ENCODE measurements at regions not wholly inside any gene's neighbourhood (a gene's known extent, or its start where the extent isn't known, plus 50 kb on each side); places are given as distances from the start of the nearest gene placed in this dataset.
"Not testable (repeated sequence)": the region's sequence is repeated elsewhere in the genome, so short reads cannot be mapped to it uniquely, and the experiment has no call there.

- no peaks in the 10 kb centered on the region for H3K36me3 ChIP-seq (ENCODE audit: insufficient read depth, low read length)
- Mint-ChIP-seq H3K36me3 (ENCODE audit: low read depth) (no peaks in the 10 kb centered on the region), H3K4me1 (ENCODE audit: low read depth) (peaks cover 4% of the 10 kb centered on the region), H3K4me3 (no peak overlapping the region), H3K27ac (no peak overlapping the region), H3K27me3 (no peaks in the 10 kb centered on the region), H3K9me3 (no peaks in the 10 kb centered on the region)
- no peaks in the 10 kb centered on the region for H3K4me1 ChIP-seq (ENCODE audit: insufficient read depth, low read length)
- ATAC-seq (ENCODE audit: poor library complexity), result no peak
- H3K9me3 ChIP-seq (ENCODE audit: control insufficient read depth in 1 of 2, insufficient read depth in 1 of 2, low read length in 2 of 2), result no peaks in the 10 kb centered on the region
- H3K4me3 ChIP-seq (ENCODE audit: low read length), result no peak overlapping the region
- POLR2A ChIA-PET, result no interaction called here
- CTCF ChIA-PET, result no interaction called here
- no peak for TF ChIP-seq CTCF (IDR thresholded peaks at IDR 0.05)
- H3K27ac ChIP-seq (ENCODE audit: low read depth in 1 of 2, low read length in 2 of 2), result no peak overlapping the region
- intact Hi-C loops (cut with DNase I, micrococcal nuclease), result loop anchor here in 1 of 2 experiments (2.0 kb wide), 1 partner anchor 59 kb away; no protein-coding TSS in a partner anchor
- DNase-seq, result no peak
- peaks cover 0 to 4% of the 10 kb centered on the region in 2 experiments for H3K27me3 ChIP-seq (ENCODE audit: control insufficient read depth in 1 of 2, insufficient read depth in 2 of 2, low read length in 2 of 2)
Observed at GRCh38 chr6:167221400-167222201, 63.8 kb upstream of the GPR31 start.

GRCh38 chr6:167225566-167226382 is 65.3 kb upstream of the UNC93A start:
- CTCF ChIA-PET; H3K36me3 Mint-ChIP-seq (ENCODE audit: low read depth); H3K9me3 Mint-ChIP-seq; DNase-seq; H3K27ac Mint-ChIP-seq; intact Hi-C loops (cut with DNase I, micrococcal nuclease); H3K4me1 Mint-ChIP-seq (ENCODE audit: low read depth); H3K4me3 ChIP-seq (ENCODE audit: low read length); H3K27ac ChIP-seq (ENCODE audit: low read depth in 1 of 2, low read length in 2 of 2); H3K36me3 ChIP-seq (ENCODE audit: insufficient read depth, low read length); H3K4me3 Mint-ChIP-seq; H3K9me3 ChIP-seq (ENCODE audit: control insufficient read depth in 1 of 2, insufficient read depth in 1 of 2, low read length in 2 of 2); ATAC-seq (ENCODE audit: poor library complexity); H3K4me1 ChIP-seq (ENCODE audit: insufficient read depth, low read length): not testable (repeated sequence)
- H3K27me3 Mint-ChIP-seq, result peaks cover 31% of the 10 kb centered on the region
- H3K27me3 ChIP-seq (ENCODE audit: control insufficient read depth in 1 of 2, insufficient read depth in 2 of 2, low read length in 2 of 2), result peaks cover 5 to 24% of the 10 kb centered on the region in 2 experiments
- POLR2A ChIA-PET, result interaction anchor here (0.5 kb wide), 1 partner anchor 37 kb away, joined by 3 read pairs; no protein-coding TSS in a partner anchor

- Histone ChIP-seq H3K4me1 (ENCODE audit: insufficient read depth, low read length) (no peaks in the 10 kb centered on the region), H3K4me3 (ENCODE audit: low read length) (no peak overlapping the region), H3K27me3 (ENCODE audit: control insufficient read depth in 1 of 2, insufficient read depth in 2 of 2, low read length in 2 of 2) (peaks cover 5 to 24% of the 10 kb centered on the region in 2 experiments), H3K9me3 (ENCODE audit: control insufficient read depth in 1 of 2, insufficient read depth in 1 of 2, low read length in 2 of 2) (no peaks in the 10 kb centered on the region), H3K27ac (ENCODE audit: low read depth in 1 of 2, low read length in 2 of 2) (no peak overlapping the region), H3K36me3 (ENCODE audit: insufficient read depth, low read length) (no peaks in the 10 kb centered on the region)
- Mint-ChIP-seq H3K27ac (no peak overlapping the region), H3K4me3 (no peak overlapping the region), H3K36me3 (ENCODE audit: low read depth) (no peaks in the 10 kb centered on the region), H3K27me3 (peaks cover 36% of the 10 kb centered on the region), H3K9me3 (no peaks in the 10 kb centered on the region), H3K4me1 (ENCODE audit: low read depth) (no peaks in the 10 kb centered on the region)
- DNase-seq (no peak), ATAC-seq (ENCODE audit: poor library complexity) (no peak)
- intact Hi-C loops (cut with DNase I, micrococcal nuclease), result no loop called here
- ChIA-PET CTCF (no interaction called here), POLR2A (no interaction called here)
- TF ChIP-seq CTCF (IDR thresholded peaks at IDR 0.05), result no peak
Observed at GRCh38 chr6:167226383-167226685, 64.8 kb upstream of the UNC93A start.

All from CD4-positive, alpha-beta T cell (primary cell).